ENCODE measurements at regions not wholly inside any gene's neighbourhood (a gene's known extent, or its start where the extent isn't known, plus 50 kb on each side); places are given as distances from the start of the nearest gene placed in this dataset.
"Not testable (repeated sequence)": the region's sequence is repeated elsewhere in the genome, so short reads cannot be mapped to it uniquely, and the experiment has no call there.

DNA sequence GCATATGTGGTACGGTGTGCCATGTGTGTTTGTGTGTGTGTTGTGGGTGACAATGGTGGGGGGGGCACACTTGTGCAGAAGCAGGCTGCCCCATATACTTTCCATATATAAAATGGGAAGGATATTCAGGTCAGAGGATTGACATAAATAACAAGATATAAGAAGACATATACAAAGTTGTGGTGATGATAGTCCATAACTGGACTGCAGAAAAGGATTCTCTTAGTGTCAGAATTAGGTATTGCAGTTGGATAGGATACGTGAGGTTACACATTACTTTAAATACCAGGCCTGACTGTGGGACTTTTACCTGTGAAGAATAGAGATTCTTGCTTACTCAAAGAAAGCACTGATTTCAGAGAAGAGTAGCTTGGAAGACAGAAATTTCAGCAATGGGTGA is 1260.3 kb downstream of the EPHA7 start:
- DNase-seq (ENCODE audit: low read depth in 2 of 2) = no peak

DNA sequence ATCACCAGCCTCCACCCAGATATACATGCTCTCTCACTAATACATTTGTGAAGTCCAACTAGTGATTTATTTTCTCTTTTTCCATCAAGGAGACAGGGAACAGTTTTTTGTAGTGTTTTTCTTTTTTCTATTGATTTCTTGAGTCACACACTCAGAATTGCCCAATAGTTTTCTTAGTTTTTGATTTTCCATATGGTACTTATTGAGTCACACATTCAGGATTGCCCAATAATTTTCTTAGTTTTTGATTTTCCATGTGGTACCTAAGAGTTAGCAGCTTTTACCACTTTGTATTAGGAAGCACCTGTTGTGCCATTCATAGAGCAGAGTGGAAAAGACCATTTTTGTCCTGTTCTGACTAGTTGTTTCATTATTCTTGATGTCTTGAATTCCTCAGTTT is 1268.8 kb downstream of the EPHA7 start:
- DNase-seq (ENCODE audit: low read depth in 2 of 2) = no peak

DNA sequence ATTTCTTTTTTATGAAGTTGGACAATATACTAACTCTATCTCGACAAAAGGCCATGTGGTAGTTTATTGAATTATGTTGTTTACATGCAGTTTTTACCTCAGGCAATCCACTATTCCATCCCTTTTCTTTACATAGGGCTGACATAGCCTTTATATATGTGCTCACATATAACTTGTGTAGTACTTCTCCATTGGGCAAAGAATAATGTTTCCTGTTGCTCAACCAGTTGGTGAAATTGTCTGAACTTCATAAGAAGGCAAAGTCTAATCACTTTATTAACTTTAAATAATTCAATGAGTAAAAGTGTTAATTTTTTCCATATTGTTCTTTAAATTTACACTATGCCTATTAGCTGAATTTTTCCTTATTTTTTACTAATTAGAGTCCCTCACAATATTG is 1272.1 kb downstream of the EPHA7 start:
- DNase-seq (ENCODE audit: low read depth in 2 of 2) = no peak

DNA sequence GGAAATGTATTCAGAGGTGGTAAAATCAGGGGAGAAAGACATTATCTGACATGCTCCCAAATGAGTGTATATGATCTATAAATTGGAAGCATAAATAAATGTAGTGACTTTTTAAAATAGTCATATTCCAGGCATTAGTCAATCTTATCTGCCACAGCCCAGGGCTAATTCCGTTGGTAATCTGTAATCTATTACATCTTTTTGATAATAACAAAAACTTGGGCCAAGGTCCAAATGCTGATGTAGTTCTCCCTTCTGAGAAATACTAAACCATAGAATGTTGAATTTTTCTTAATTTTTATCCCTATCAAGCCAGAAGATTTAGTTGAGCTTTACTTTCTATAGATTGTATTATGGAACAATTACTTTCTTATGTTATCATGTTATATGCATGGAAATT is 1279.8 kb downstream of the EPHA7 start:
- DNase-seq (ENCODE audit: low read depth in 2 of 2) = no peak

DNA sequence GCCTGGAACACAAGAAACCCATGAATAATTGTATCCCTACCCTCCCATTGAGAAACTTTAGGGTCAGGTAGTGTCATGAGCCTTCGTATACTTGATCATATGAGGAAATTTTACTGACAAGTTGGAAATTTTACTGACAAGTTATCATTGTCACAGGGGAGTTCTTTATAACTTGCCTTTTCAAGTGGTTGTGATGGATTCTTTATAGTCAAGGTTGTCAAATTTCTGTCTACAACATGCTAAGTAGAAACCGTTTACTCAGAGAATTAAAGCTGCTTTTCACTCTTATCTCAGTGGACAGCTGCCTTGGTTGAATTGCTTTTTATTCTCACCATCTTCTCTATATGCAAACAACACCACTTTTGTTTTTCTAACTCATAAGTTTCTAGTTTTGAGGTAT is 1286.4 kb downstream of the EPHA7 start:
- no peak for DNase-seq (ENCODE audit: low read depth in 2 of 2)

DNA sequence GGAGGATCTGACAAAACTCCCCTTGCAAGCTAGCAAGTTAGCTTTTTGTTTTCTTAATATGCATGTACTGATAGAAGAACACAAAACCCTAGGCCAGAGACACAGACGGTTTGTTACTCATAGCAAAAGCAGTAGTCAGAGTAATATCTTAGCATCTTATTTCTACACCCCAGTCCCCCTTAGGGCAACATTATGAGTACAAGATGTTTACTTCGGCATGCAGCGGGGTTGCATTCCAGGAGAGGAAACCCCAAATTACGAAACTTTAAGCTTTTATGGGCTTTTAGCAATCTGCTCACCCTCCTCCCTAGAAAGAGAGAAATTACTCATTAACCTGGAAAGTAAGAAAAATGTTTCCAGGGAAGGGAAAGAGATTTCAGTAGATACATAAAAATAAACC is 1286.9 kb downstream of the EPHA7 start:
- no peak for DNase-seq (ENCODE audit: low read depth in 2 of 2)

DNA sequence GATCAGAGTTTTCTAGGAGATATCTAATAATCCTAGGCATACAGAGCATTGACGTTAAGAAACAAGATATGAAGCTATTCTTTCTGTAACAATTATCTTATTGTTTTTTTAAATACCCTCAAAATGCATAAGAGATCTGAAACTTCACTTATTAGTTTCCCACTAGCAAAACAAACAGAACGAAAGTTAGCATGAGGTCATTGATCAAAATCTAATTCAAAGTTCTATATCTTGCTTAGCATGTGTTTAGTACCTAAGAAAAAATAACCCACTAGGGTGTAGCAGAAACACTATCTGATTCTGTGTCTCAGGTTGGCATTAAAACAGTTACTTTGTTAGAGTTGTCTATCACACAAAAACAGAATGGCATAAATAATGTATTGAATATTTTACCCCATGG is 1288.4 kb downstream of the EPHA7 start:
- DNase-seq (ENCODE audit: low read depth in 2 of 2) = no peak

DNA sequence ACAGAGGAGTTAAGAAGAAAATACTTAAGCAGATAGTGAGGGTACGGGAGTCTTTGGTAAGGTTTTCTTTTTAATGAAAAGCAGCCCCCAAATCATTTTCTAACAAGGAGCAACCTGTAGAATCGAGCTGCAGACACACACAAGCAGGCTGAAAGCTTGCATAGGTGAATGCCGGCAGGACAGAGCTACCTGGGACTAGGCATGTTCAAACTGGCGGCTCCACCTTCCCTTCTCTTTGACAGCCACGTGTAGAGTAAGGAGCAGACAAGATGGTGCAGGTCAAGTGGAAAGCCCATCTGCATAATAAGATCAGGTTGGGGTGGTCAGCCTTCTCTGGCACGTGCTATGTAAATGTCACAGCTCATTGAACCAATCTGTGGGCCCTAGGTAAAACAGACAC is 1292.4 kb downstream of the EPHA7 start:
- DNase-seq (ENCODE audit: low read depth in 2 of 2) = no peak

DNA sequence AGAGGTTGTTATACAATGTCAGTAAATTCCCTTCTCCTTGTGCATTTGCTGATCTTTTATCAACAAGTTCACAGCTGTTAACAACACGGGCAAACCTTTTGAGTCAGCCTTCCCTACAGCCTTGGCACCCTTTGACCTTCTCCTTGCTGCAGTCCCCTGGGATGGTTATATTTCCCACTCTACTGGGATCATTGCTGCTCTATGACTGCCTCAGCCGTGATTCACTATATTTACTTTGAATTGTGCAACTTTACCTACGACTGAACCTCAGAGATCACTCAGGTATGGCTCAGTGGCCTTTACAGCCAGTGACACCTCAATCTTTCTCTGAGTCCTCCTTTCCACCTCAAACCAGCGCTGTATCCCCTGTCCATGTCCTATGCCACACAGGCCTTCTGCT is 1293.3 kb downstream of the EPHA7 start:
- no peak for DNase-seq (ENCODE audit: low read depth in 2 of 2)

DNA sequence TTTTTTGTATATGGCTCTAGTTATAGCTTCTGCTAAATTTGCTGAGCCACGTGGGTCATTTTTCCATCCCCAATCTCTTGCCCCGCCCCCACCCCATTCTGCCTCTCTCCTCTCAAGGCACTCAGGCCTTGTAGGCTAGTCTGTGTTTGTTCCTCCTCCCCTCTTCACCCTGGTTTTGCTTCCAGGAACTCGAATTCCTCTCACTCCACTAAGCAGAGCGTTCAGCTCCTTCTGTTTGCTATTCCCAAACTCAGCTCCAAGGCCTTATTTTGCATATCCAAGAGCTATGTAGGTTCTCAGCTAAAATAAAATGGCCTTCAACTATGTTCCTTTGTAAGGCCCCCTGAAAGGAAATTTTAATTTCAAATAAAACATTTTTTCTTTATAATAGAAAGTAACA is 1293.7 kb downstream of the EPHA7 start:
- no peak for DNase-seq (ENCODE audit: low read depth in 2 of 2)

DNA sequence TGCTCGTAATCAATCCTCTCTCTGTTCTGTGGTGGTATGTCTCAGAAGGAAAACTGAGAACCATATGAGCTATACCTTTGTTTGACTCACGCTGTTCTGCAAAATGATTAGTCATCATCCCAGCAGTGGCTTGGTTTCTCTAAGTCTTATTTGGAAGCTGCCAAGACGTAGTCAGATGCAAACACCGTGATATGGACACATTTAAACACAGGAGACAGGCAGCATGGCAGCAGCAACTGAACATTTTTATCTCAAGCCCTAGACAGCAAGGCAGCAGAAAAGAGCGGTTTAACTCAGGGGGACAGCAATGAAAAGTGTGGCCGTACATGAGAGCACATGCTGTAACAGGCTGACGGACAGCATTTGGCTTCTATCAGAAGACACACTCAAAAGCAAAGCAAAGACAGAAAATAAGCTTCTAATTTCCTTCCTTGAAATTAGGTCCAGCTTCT is 1295.1 kb downstream of the EPHA7 start:
- DNase-seq (ENCODE audit: low read depth in 2 of 2) = no peak

DNA sequence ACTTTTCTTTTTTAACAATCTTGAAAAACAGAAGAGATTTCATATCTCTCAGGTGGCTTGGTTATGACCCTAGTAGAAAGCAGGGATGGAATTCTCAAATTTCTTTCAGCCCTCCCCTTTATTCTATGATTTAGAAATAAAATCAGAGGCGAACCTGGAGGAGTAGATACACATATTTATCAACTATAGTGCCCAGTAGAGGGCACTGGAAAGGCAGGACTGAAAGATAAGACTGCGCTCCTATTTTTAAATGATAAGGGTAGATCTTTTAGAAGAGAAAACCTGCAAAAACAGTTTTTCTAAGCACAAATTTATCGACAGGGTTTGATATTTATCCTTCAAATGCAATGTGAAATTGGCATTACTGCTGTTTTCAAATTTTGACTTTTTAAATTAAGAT is 1296.6 kb downstream of the EPHA7 start:
- DNase-seq (ENCODE audit: low read depth in 2 of 2) = no peak

DNA sequence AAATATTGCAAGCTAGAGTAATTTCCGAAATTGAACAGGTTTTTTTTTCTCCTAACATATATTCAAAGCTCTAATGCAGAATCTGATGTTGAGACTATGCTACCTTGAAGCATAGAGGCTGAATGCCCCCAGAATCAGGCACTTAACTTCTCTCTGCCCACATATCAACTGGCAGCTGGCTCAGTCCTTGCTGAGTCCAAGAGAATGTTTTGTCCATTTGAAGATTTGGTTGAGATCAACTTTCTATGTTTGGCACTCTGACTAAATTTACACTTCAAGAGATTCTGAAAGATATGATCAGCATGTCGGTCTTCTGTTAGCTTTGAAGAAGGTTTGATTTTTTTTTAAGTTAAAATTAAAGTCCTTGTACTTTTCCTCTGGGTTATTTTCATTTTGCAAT is 1298.1 kb downstream of the EPHA7 start:
- DNase-seq (ENCODE audit: low read depth in 2 of 2) = no peak

DNA sequence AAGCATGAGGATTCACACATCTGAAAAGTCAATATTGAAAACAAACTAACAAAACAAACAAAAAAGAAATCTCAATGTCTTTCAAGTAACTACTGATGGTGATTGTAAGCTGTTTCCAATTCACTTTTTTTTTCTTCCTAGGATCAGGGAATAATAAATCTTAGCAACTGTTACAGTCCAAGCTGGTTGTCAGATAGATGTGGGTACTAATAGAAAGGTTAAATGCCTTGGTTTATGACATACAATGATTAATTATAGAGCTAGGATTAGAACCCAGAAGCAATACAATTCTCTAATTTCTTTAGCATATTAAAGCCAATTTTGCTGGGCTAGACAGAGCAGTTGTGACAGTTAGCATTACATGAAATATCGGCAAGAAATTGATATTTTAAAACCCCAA is 1301.6 kb downstream of the EPHA7 start:
- no peak for DNase-seq (ENCODE audit: low read depth in 2 of 2)

DNA sequence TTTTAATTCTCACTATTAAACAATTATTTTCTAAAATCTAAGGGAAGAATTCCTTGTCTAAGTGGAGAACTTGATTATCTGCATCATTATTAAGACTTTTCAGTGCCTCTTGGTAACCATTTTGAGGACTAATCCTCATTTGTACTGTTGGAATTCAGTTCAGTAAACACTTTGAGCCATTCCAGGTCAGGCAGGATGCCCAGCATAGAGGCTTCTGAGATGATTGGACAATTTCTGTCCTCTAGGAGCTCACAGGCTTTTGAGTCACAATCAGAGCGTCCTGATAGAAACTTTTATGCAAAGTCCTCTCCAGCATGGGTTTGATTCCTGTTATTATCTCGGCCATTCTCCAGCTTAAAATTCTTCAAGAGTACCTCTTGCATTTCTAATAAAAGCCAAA is 1304.6 kb downstream of the EPHA7 start:
- DNase-seq (ENCODE audit: low read depth in 2 of 2) = no peak

DNA sequence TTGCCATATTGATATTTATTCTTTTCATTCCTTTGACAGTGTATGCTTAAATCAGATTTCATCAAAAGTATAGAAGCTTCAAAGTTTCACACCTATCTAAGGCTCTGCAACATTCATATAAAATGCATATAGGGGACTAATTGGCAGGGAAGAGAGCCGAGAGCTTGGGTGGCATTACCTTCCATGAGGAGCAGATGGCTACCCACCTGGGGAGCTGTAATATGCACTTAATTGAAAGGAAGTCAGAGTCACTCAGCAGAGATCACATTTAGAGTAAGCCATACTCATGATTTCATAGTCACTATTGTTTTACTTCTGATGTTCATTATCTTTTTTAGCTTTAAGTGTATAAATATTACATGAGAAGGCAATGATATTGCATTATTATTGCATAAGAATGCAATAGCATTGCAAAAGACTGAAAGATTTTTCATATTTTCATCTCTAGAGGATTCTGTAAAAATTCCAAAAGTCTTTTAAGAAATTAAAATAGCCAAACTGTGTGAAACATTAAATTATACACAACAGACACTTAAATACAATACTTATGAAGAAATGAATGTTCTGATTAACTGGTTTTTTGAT is 1305.2 kb downstream of the EPHA7 start:
- DNase-seq (ENCODE audit: low read depth in 2 of 2) = no peak

DNA sequence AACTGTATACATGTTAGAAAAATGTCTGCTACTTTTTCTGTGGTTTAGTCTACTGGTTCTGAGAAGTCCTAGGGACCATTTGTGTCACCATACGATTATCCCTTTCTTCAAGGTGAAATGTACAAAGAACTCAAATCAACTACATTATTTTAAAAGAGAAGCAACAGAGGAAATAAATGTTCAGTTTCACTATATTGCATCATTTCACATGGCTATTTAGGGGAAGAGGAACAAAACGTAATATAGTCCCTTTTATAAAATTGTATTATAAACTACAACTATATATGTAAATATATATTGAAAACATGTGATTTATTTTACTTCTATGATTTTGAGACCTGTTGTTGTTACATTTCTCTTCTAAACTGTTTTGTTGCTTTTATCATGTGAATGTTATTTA is 1308.0 kb downstream of the EPHA7 start:
- no peak for DNase-seq (ENCODE audit: low read depth in 2 of 2)

DNA sequence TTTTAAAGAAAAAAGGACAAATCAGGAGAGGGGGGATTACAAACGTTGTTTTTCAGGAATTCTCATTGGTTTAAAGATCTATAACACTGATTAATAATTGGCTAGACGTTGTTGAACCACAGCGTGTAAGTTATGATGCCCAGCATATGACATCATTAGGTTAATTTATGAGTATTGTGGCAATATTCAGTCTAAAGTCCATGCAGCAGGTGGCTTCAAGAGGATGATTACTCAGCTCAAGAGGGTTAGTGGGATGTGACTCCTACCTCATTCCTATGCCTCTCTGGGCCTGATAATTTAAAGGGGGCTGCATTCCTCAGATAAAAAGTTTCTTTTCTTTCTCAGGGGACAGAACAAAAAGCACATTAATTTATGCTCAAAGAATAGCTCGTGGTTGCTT is 1309.0 kb downstream of the EPHA7 start:
- no peak for DNase-seq (ENCODE audit: low read depth in 2 of 2)

DNA sequence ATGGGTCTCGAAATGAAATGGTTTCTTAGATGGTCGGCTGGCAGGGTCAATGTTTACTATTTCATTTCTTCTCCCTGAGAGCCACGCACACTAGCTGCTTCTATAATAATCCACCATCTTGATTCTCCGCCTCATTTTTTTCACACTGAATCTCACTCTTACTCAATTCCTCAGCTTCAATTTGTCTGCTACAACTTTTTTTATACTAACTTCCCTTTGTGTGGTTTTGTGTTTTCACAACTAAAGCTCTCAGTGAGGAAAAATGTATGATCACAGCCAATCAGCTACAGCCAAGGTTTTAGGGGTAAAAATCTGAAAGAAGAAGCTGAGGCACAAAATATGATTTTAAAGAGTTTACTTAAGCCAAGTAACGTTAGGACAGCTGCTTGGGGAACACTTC is 1309.4 kb downstream of the EPHA7 start:
- no peak for DNase-seq (ENCODE audit: low read depth in 2 of 2)

DNA sequence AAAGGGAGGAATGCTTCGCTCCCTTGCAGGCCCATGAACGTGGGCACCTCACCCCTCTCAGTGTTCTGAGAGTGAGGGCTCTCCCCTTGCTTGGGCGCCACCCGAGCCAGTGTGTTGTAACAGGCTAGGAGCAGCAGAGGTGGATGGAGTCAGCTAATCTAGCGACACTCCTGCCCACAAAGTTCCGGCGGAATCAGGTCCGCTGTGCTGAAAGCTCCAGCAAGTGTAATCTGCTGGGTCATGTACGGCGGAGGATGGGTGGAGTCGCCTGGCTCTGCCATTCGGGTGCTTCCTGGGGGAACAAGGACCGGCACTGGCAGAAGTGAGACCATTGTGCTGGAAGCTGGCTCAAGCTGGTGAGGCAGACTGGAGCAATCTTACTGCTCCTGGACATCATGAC is 1310.1 kb downstream of the EPHA7 start:
- DNase-seq (ENCODE audit: low read depth in 2 of 2) = no peak

DNA sequence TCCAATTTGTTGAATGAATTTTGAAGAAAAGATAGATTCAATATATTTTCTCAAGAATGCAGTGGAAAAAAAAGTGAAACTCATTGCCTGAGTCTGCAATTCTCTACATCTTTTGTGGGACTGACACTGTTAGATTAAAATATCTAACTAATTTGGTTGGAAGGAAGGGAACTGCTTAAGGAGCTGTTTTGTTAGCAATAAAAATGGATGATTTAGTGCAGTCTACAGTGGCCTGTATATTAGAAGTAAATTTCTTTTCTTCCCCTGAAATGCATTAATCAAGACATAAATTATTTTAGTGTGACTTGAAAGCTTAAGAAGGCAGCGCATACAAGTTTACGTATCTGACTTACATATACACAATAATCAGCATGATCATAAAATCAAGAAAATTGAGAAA is 1332.6 kb downstream of the EPHA7 start:
- DNase-seq (ENCODE audit: low read depth in 2 of 2) = no peak

DNA sequence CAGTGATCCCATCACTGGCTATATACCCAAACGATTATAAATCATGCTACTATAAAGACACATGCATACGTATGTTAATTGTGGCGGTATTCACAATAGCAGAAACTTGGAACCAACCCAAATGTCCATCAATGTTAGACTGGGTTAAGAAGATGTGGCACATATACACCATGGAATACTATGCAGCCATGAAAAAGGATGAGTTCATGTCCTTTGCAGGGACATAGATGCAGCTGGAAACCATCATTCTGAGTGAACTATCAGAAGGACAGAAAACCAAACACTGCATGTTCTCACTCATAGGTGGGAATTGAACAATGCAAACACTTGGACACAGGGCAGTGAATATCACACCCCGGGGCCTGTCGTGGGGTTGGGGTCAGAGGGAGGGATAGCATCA is 1335.4 kb downstream of the EPHA7 start:
- DNase-seq (ENCODE audit: low read depth in 2 of 2) = not testable (repeated sequence)

DNA sequence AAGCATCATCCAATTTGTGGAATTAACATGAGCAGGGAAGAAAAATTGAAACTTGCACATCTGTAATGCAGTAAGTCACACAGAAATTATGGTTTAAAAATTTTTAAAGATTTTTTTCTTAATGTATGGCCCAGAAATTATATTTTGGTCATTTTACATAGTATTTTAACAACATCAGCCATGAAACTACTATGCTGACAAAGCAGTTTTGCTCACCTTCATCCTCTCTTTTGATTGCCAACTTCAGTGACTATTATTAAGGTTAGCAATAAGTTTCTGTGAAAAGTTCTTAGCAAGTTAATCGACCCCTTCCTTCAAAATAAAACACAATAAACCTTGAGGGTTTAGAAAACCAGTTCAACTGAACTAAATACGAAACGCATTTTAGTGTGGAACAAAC is 1347.0 kb downstream of the EPHA7 start:
- no peak for DNase-seq (ENCODE audit: low read depth in 2 of 2)

DNA sequence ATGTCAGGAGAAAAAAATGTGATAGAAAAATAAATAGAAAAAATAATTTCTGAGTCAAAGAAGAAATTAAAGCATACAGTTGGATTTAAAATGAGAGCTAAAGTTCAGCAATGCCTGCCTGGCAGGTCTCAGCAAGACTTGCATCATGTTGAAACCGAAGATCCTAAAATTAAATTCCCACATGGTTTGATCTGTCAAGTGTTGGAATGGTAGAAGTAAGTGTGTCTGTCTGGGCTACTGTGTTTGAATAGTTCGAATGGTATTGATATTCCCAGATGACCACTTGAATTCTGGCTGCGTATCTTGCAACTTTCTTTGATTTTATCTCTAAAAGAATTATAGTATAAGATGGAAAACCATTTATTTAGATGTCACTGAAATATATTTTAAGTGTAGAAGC is 1349.6 kb downstream of the EPHA7 start:
- no peak for DNase-seq (ENCODE audit: low read depth in 2 of 2)

DNA sequence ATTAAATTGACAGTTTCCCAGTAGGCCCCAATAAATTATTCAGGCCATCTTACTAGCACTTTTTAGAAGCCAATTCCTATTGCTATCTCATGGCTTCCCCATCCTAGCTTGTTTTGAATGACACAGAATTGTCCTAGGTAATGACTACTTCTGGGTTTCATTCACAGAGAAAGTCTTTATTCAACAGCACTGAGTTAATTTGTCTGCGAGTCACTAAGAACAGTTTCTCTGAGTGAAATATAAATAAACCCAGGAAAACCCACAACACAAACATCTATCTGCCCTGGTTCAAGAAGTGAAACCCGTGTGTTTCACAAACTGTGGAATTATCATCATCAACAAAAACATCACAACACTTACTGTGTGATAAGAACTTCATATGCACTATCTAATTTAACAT is 1366.8 kb downstream of the EPHA7 start:
- DNase-seq (ENCODE audit: low read depth in 2 of 2) = no peak
